ENCODE measurements at regions not wholly inside any gene's neighbourhood (a gene's known extent, or its start where the extent isn't known, plus 50 kb on each side); places are given as distances from the start of the nearest gene placed in this dataset.
A peak's percentile ranks its signal among the peaks of the same experiment; 100 is the strongest.
"Not testable (repeated sequence)": the region's sequence is repeated elsewhere in the genome, so short reads cannot be mapped to it uniquely, and the experiment has no call there.

GRCh38 chr5:82975812-82976211 lies 101.4 kb downstream of the TMEM167A start:
- H4K20me1 ChIP-seq (ENCODE audit: low read depth) = no peaks in the 10 kb centered on the region
- no peak overlapping the region for H3K9ac ChIP-seq
- H3K27ac ChIP-seq = no peak overlapping the region
- no peak overlapping the region for H3K4me2 ChIP-seq
- no peak overlapping the region for H2AFZ ChIP-seq (replicated peaks)
- peaks cover 7% of the 10 kb centered on the region for H3K4me1 ChIP-seq
- Mint-ChIP-seq H3K9me3 (peaks cover 18% of the 10 kb centered on the region), H3K4me1 (no peaks in the 10 kb centered on the region), H3K27me3 (ENCODE audit: insufficient read depth, low read depth) (peaks cover 3% of the 10 kb centered on the region), H3K36me3 (no peaks in the 10 kb centered on the region), H3K27ac (no peak overlapping the region), H3K4me3 (no peak overlapping the region)
- no peaks in the 10 kb centered on the region for H3K36me3 ChIP-seq
- H3F3A ChIP-seq (ENCODE audit: low read depth) = peaks cover 11% of the 10 kb centered on the region
- TF ChIP-seq CTCF (IDR thresholded peaks at IDR 0.05) = no peak
- no peak for TF ChIP-seq EZH2 (IDR thresholded peaks at IDR 0.05)
- TF ChIP-seq EZH2phosphoT487 (IDR thresholded peaks at IDR 0.05) = no peak
- H3K27me3 ChIP-seq = no peaks in the 10 kb centered on the region
- H3K9me3 ChIP-seq (ENCODE audit: low read depth) = peaks cover 5% of the 10 kb centered on the region
- no peak for DNase-seq (ENCODE audit: low spot score)
- no peaks in the 10 kb centered on the region for H3K79me2 ChIP-seq (ENCODE audit: low read depth)
- no peak overlapping the region for H3K4me3 ChIP-seq

- no peak overlapping the region for H3K4me2 ChIP-seq
- H4K20me1 ChIP-seq (ENCODE audit: low read depth) = no peaks in the 10 kb centered on the region
- H3K27ac ChIP-seq = no peak overlapping the region
- H3K79me2 ChIP-seq (ENCODE audit: low read depth) = no peaks in the 10 kb centered on the region
- H3K27me3 Mint-ChIP-seq (ENCODE audit: insufficient read depth, low read depth) = peaks cover 3% of the 10 kb centered on the region
- DNase-seq (ENCODE audit: low spot score) = peak; percentile 10
- no peak overlapping the region for H2AFZ ChIP-seq (replicated peaks)
- H3F3A ChIP-seq (ENCODE audit: low read depth) = peaks cover 11% of the 10 kb centered on the region
- no peak overlapping the region for H3K4me3 ChIP-seq
- H3K4me1 ChIP-seq = peaks cover 7% of the 10 kb centered on the region
- H3K4me1 Mint-ChIP-seq = no peaks in the 10 kb centered on the region
- peaks cover 5% of the 10 kb centered on the region for H3K9me3 ChIP-seq (ENCODE audit: low read depth)
- TF ChIP-seq EZH2phosphoT487 (IDR thresholded peaks at IDR 0.05) = no peak
- no peak for TF ChIP-seq EZH2 (IDR thresholded peaks at IDR 0.05)
- no peak for TF ChIP-seq CTCF (IDR thresholded peaks at IDR 0.05)
- H3K4me3 Mint-ChIP-seq = no peak overlapping the region
- H3K9ac ChIP-seq = no peak overlapping the region
- H3K9me3 Mint-ChIP-seq = peaks cover 20% of the 10 kb centered on the region
- H3K36me3 Mint-ChIP-seq = no peaks in the 10 kb centered on the region
- H3K27ac Mint-ChIP-seq = no peak overlapping the region
- no peaks in the 10 kb centered on the region for H3K27me3 ChIP-seq
- H3K36me3 ChIP-seq = no peaks in the 10 kb centered on the region
These were observed 101.8 kb downstream of the TMEM167A start for GRCh38 chr5:82975396-82975795.

- H3K36me3 ChIP-seq; H3K4me1 Mint-ChIP-seq; H3K79me2 ChIP-seq (ENCODE audit: low read depth); H3K4me3 Mint-ChIP-seq; H3K4me2 ChIP-seq; H3K27ac Mint-ChIP-seq; H4K20me1 ChIP-seq (ENCODE audit: low read depth); DNase-seq (ENCODE audit: low spot score); H3K9ac ChIP-seq; H3K4me3 ChIP-seq; H3K27me3 Mint-ChIP-seq (ENCODE audit: insufficient read depth, low read depth); H3K27me3 ChIP-seq; H2AFZ ChIP-seq (replicated peaks); H3K36me3 Mint-ChIP-seq; H3K4me1 ChIP-seq; H3K9me3 ChIP-seq (ENCODE audit: low read depth): not testable (repeated sequence)
- H3K9me3 Mint-ChIP-seq = peaks cover 20% of the 10 kb centered on the region
- Histone ChIP-seq H3F3A (ENCODE audit: low read depth) (peaks cover 11% of the 10 kb centered on the region), H3K27ac (peak overlapping the region; percentile 25)
These were observed 102.8 kb downstream of the TMEM167A start for GRCh38 chr5:82974346-82974745.

- H3K79me2 ChIP-seq (ENCODE audit: low read depth) = no peaks in the 10 kb centered on the region
- H3K4me1 ChIP-seq = peaks cover 7% of the 10 kb centered on the region
- H3K27ac Mint-ChIP-seq = no peak overlapping the region
- no peaks in the 10 kb centered on the region for H3K27me3 ChIP-seq
- no peaks in the 10 kb centered on the region for H3K36me3 ChIP-seq
- H3K4me3 Mint-ChIP-seq = no peak overlapping the region
- no peaks in the 10 kb centered on the region for H3K36me3 Mint-ChIP-seq
- peaks cover 5% of the 10 kb centered on the region for H3K9me3 ChIP-seq (ENCODE audit: low read depth)
- peaks cover 3% of the 10 kb centered on the region for H3K27me3 Mint-ChIP-seq (ENCODE audit: insufficient read depth, low read depth)
- no peaks in the 10 kb centered on the region for H4K20me1 ChIP-seq (ENCODE audit: low read depth)
- H3K9me3 Mint-ChIP-seq = peaks cover 23% of the 10 kb centered on the region
- no peak overlapping the region for H3K27ac ChIP-seq
- TF ChIP-seq EZH2phosphoT487 (IDR thresholded peaks at IDR 0.05) = no peak
- no peak for TF ChIP-seq CTCF (IDR thresholded peaks at IDR 0.05)
- TF ChIP-seq EZH2 (IDR thresholded peaks at IDR 0.05) = no peak
- H3F3A ChIP-seq (ENCODE audit: low read depth) = peaks cover 11% of the 10 kb centered on the region
- no peak for DNase-seq (ENCODE audit: low spot score)
- no peak overlapping the region for H3K4me3 ChIP-seq
- no peak overlapping the region for H3K9ac ChIP-seq
- no peak overlapping the region for H2AFZ ChIP-seq (replicated peaks)
- no peaks in the 10 kb centered on the region for H3K4me1 Mint-ChIP-seq
- H3K4me2 ChIP-seq = no peak overlapping the region
These were observed 105.3 kb downstream of the TMEM167A start for GRCh38 chr5:82971901-82972300.

- not testable (repeated sequence) for H3K27me3 Mint-ChIP-seq (ENCODE audit: insufficient read depth, low read depth); H3K36me3 Mint-ChIP-seq; H2AFZ ChIP-seq (replicated peaks); H3K4me1 ChIP-seq; H4K20me1 ChIP-seq (ENCODE audit: low read depth); H3K27ac ChIP-seq; H3K79me2 ChIP-seq (ENCODE audit: low read depth); H3K4me2 ChIP-seq; H3K27me3 ChIP-seq; H3K9ac ChIP-seq; H3K27ac Mint-ChIP-seq; DNase-seq (ENCODE audit: low spot score); H3K9me3 ChIP-seq (ENCODE audit: low read depth); H3K36me3 ChIP-seq; H3K4me3 ChIP-seq; H3K4me3 Mint-ChIP-seq; H3K4me1 Mint-ChIP-seq
- peaks cover 11% of the 10 kb centered on the region for H3F3A ChIP-seq (ENCODE audit: low read depth)
- peaks cover 23% of the 10 kb centered on the region for H3K9me3 Mint-ChIP-seq
These were observed 106.0 kb downstream of the TMEM167A start for GRCh38 chr5:82971034-82971806.
